GM12892 (cell line): ENCODE measurements at regions not wholly inside any gene's neighbourhood (a gene's known extent, or its start where the extent isn't known, plus 50 kb on each side); places are given as distances from the start of the nearest gene placed in this dataset.

ENCODE experiments used
- POLR2A ChIP-seq: IDR thresholded peaks from 2 replicates; pipeline ENCODE4 v1.6.1; 2011; ENCODE audit warnings: low read depth, low read length, control low read depth
- POLR2AphosphoS5 ChIP-seq: IDR thresholded peaks from 2 replicates; pipeline ENCODE4 v1.6.1; 2011; ENCODE audit warnings: low read depth, low read length, control low read depth

DNA sequence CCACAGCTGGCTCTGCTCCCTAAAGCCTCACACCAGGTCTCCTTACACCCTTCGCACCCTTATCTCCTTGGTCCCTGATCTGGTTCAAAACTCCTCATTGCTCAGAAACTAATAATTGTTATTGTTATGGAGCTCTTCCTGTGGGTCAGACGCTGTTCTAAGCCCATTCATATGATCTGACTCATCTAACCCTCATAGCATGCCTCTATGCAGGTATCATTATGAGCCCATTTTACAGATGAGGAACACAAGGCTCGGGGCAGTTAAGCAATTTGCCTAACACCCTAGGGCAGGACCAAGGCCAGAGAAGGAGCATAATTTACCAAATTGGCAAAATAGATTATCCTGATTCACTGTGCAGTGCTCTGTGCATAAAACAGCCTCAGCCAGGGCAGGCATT lies 51.8 kb upstream of the CCDC167 start:
- TF ChIP-seq POLR2AphosphoS5 (no peak), POLR2A (no peak)
